SK-N-SH (cell line): ENCODE measurements at regions not wholly inside any gene's neighbourhood (a gene's known extent, or its start where the extent isn't known, plus 50 kb on each side); places are given as distances from the start of the nearest gene placed in this dataset.

Experiments used
- CTCF ChIA-PET: fragments of 300-600, 350-600 bp; formaldehyde crosslinking; extraction: SDS; loops from one replicate; lab custom pipeline; 2021; lab: Yijun Ruan, JAX
- POLR2A ChIA-PET: fragments of 350-600 bp; sonication (Branson Sonifier 250); formaldehyde crosslinking; extraction: SDS; loops from one replicate; lab custom pipeline; 2020; ENCODE audit warnings: antibody characterized with exemption, inconsistent platforms; lab: Yijun Ruan, JAX
- DNase-seq: peaks from one replicate; pipeline ENCODE4 v3.0.0; 2012
- H2AFZ ChIP-seq: fragments of 200-600 bp; sonication (generic); 2 replicates; pipeline ENCODE4 v1.8.1; 2016; ENCODE audit warnings: antibody characterized with exemption, mild to moderate bottlenecking, low read depth
- H3F3A ChIP-seq: fragments of 200-600 bp; sonication (generic); replicated peaks from 2 replicates; pipeline ENCODE3; 2016; ENCODE audit warnings: antibody characterized with exemption, mild to moderate bottlenecking; ENCODE audit not compliant: insufficient read depth
- H3K27ac ChIP-seq, 2 experiments: fragments of 200-500 bp in 1 of 2; fragments of 200-600 bp in 1 of 2; sonication (Bioruptor generic) in 1 of 2; sonication (generic), shearing (Covaris generic) in 1 of 2; 2 replicates each; pipeline versions ENCODE4 v1.5.1 to v1.6.1; 2014 to 2016; ENCODE audit warnings: low read depth in 2 of 2, inconsistent platforms in 1 of 2, low read length in 1 of 2, mild to moderate bottlenecking in 1 of 2, mixed read lengths in 1 of 2
- H3K27me3 ChIP-seq: fragments of 200-600 bp; sonication (generic), shearing (Covaris generic); 2 replicates; pipeline ENCODE4 v1.6.1; 2016; ENCODE audit warnings: mixed run types; ENCODE audit not compliant: insufficient read depth
- H3K36me3 ChIP-seq, 2 experiments: fragments of 200-500 bp in 1 of 2; fragments of 200-600 bp in 1 of 2; sonication (Bioruptor generic) in 1 of 2; sonication (generic) in 1 of 2; replicated peaks in 1 of 2; 2 replicates each; pipeline versions ENCODE3 to v1.5.1; 2014 to 2016; ENCODE audit warnings: low read length in 1 of 2, mild to moderate bottlenecking in 1 of 2; ENCODE audit not compliant: insufficient read depth in 2 of 2, control insufficient read depth in 1 of 2
- H3K4me1 ChIP-seq, 2 experiments: fragments of 200-500 bp in 1 of 2; fragments of 200-600 bp in 1 of 2; sonication (Bioruptor generic) in 1 of 2; sonication (generic), shearing (Covaris generic) in 1 of 2; 2 replicates each; pipeline versions ENCODE4 v1.5.1 to v1.6.1; 2014 to 2016; ENCODE audit warnings: low read depth in 1 of 2, low read length in 1 of 2, mixed run types in 1 of 2; ENCODE audit not compliant: insufficient read depth in 2 of 2, control insufficient read depth in 1 of 2
- H3K4me2 ChIP-seq: fragments of 200-600 bp; sonication (generic), shearing (Covaris generic); 2 replicates; pipeline ENCODE4 v1.6.1; 2017; ENCODE audit warnings: mixed run types
- H3K4me3 ChIP-seq, 2 experiments: fragments of 200-500 bp in 1 of 2; fragments of 200-600 bp in 1 of 2; sonication (Bioruptor generic) in 1 of 2; sonication (generic), shearing (Covaris generic) in 1 of 2; 2 replicates each; pipeline versions ENCODE4 v1.5.1 to v1.8.1; 2014 to 2016; ENCODE audit warnings: low read depth in 2 of 2, inconsistent platforms in 1 of 2, low read length in 1 of 2, mild to moderate bottlenecking in 1 of 2, mixed read lengths in 1 of 2, moderate library complexity in 1 of 2
- H3K79me2 ChIP-seq: fragments of 200-600 bp; sonication (generic); 2 replicates; pipeline ENCODE4 v1.8.1; 2017; ENCODE audit warnings: mild to moderate bottlenecking; ENCODE audit not compliant: insufficient read depth
- H3K9ac ChIP-seq: fragments of 200-600 bp; sonication (generic); 2 replicates; pipeline ENCODE4 v1.6.1; 2017; ENCODE audit warnings: mixed run types
- H3K9me2 ChIP-seq: fragments of 200-600 bp; sonication (generic); 2 replicates; pipeline ENCODE4 v1.6.1; 2017; ENCODE audit warnings: mixed run types
- H3K9me3 ChIP-seq: fragments of 200-600 bp; sonication (generic); 2 replicates; pipeline ENCODE4 v1.6.1; 2017; ENCODE audit warnings: mixed run types, mild to moderate bottlenecking, moderate library complexity
- H4K20me1 ChIP-seq: fragments of 200-600 bp; sonication (generic); 2 replicates; pipeline ENCODE4 v1.6.1; 2017; ENCODE audit warnings: mild to moderate bottlenecking, mixed run types; ENCODE audit not compliant: insufficient read depth
- ELF1 ChIP-seq: IDR thresholded peaks from 2 replicates; pipeline ENCODE4 v1.4.0; 2012
- EP300 ChIP-seq, 2 experiments: IDR thresholded peaks; 2 replicates each; pipeline versions ENCODE4 v1.4.0 to v1.6.1; 2012; ENCODE audit warnings: borderline replicate concordance in 1 of 2, low read depth in 1 of 2, low read length in 1 of 2
- FOSL2 ChIP-seq: IDR thresholded peaks from 2 replicates; pipeline ENCODE4 v1.4.0; 2012; ENCODE audit warnings: low read depth, mild to moderate bottlenecking, moderate library complexity, borderline replicate concordance
- FOXM1 ChIP-seq: IDR thresholded peaks from 2 replicates; pipeline ENCODE4 v1.4.0; 2012; ENCODE audit warnings: low read depth, mild to moderate bottlenecking
- GATA2 ChIP-seq: sonication (generic); formaldehyde crosslinking; IDR thresholded peaks from 2 replicates; pipeline ENCODE4 v1.5.0; 2020; ENCODE audit warnings: mild to moderate bottlenecking, missing genetic modification reagents
- JUND ChIP-seq: IDR thresholded peaks from 2 replicates; pipeline ENCODE4 v1.4.0; 2012
- MXI1 ChIP-seq: IDR thresholded peaks from 2 replicates; pipeline ENCODE4 v1.6.1; 2012; ENCODE audit warnings: mild to moderate bottlenecking, low read depth, low read length, improper control_type of control experiment
- RAD21 ChIP-seq: IDR thresholded peaks from 2 replicates; pipeline ENCODE4 v1.6.1; 2012; ENCODE audit warnings: mild to moderate bottlenecking, low read length
- RCOR1 ChIP-seq: fragments of 150-350 bp; IDR thresholded peaks from 2 replicates; pipeline ENCODE4 v1.6.1; 2017; ENCODE audit warnings: antibody characterized with exemption, low read length
- RXRA ChIP-seq: IDR thresholded peaks from 2 replicates; pipeline ENCODE4 v1.4.0; 2012; ENCODE audit warnings: low read depth, mild to moderate bottlenecking, borderline replicate concordance
- SIN3A ChIP-seq: IDR thresholded peaks from 2 replicates; pipeline ENCODE4 v1.6.1; 2012; ENCODE audit warnings: low read depth, mild to moderate bottlenecking, low read length, moderate library complexity, borderline replicate concordance
- SMC3 ChIP-seq: IDR thresholded peaks from 2 replicates; pipeline ENCODE4 v1.6.1; 2012; ENCODE audit warnings: low read depth, low read length, improper control_type of control experiment
- TAF1 ChIP-seq: IDR thresholded peaks from 2 replicates; pipeline ENCODE4 v1.6.1; 2012; ENCODE audit warnings: low read depth, mild to moderate bottlenecking, low read length, moderate library complexity, borderline replicate concordance
- YY1 ChIP-seq: IDR thresholded peaks from 2 replicates; pipeline ENCODE4 v1.4.0; 2012; ENCODE audit warnings: low read depth, mild to moderate bottlenecking
- WGBS: methylation state at CpG from one replicate; pipeline ENCODE4 v1.1.6; 2017; ENCODE audit warnings: low lambda C conversion rate; 5-methylcytosine and 5-hydroxymethylcytosine counted together
- TF ChIP-seq, protein P1 (sequence below): IDR thresholded peaks from 2 replicates; pipeline ENCODE4 v1.6.1; 2012; ENCODE audit warnings: mild to moderate bottlenecking, low read depth, low read length, moderate library complexity
- TF ChIP-seq, protein P2 (sequence below): fragments of 150-350 bp; IDR thresholded peaks from 2 replicates; pipeline ENCODE4 v1.6.1; 2017; ENCODE audit warnings: antibody characterized with exemption, low read length, low read depth, borderline replicate concordance
- TF ChIP-seq, protein P3 (sequence below): fragments of 200-600 bp; sonication (generic); IDR thresholded peaks from 2 replicates; pipeline ENCODE4 v1.6.1; 2017; ENCODE audit warnings: antibody characterized with exemption, mild to moderate bottlenecking, moderate library complexity

DNA sequence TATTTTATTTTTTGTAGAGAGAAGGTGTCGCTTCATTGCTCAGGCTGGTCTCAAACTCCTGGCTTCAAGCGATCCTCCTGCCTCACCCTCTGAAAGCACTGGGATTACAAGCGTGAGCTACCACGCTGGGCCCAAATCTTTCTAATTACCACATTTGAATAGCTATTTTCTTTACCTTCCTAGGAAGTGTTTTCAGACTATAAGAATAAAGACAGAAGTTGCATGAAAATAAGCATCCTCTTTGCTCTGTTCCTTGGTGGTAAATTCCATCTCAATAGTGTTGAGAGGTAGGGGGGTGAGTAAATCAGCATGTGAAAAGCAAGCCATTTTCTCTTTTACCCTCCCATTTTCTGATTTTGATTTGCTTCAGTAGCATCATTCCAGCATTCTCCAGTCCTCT lies 122.4 kb downstream of the LARP7 start:
- Histone ChIP-seq H3K9me3 (no peaks in the 10 kb centered on the region), H3F3A (no peaks in the 10 kb centered on the region), H4K20me1 (no peaks in the 10 kb centered on the region), H3K9ac (no peak overlapping the region), H3K9me2 (no peaks in the 10 kb centered on the region), H3K27me3 (no peaks in the 10 kb centered on the region), H3K79me2 (no peaks in the 10 kb centered on the region), H3K4me1 (no peaks in the 10 kb centered on the region), H3K4me2 (no peak overlapping the region), H3K4me3 (no peak overlapping the region), H3K27ac (no peak overlapping the region), H2AFZ (no peak overlapping the region), H3K36me3 (no peaks in the 10 kb centered on the region)
- no peak for DNase-seq
- ChIA-PET CTCF (interaction anchor here (0.6 to 1.1 kb wide), 2 partner anchors 122 to 179 kb away, joined by 3 read pairs; no protein-coding TSS in a partner anchor), POLR2A (no interaction called here)
- WGBS: 96% methylated on average over 4 of the region's 4 CpGs
- TF ChIP-seq, protein P1, sequence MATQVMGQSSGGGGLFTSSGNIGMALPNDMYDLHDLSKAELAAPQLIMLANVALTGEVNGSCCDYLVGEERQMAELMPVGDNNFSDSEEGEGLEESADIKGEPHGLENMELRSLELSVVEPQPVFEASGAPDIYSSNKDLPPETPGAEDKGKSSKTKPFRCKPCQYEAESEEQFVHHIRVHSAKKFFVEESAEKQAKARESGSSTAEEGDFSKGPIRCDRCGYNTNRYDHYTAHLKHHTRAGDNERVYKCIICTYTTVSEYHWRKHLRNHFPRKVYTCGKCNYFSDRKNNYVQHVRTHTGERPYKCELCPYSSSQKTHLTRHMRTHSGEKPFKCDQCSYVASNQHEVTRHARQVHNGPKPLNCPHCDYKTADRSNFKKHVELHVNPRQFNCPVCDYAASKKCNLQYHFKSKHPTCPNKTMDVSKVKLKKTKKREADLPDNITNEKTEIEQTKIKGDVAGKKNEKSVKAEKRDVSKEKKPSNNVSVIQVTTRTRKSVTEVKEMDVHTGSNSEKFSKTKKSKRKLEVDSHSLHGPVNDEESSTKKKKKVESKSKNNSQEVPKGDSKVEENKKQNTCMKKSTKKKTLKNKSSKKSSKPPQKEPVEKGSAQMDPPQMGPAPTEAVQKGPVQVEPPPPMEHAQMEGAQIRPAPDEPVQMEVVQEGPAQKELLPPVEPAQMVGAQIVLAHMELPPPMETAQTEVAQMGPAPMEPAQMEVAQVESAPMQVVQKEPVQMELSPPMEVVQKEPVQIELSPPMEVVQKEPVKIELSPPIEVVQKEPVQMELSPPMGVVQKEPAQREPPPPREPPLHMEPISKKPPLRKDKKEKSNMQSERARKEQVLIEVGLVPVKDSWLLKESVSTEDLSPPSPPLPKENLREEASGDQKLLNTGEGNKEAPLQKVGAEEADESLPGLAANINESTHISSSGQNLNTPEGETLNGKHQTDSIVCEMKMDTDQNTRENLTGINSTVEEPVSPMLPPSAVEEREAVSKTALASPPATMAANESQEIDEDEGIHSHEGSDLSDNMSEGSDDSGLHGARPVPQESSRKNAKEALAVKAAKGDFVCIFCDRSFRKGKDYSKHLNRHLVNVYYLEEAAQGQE: no peak
- TF ChIP-seq FOXM1 (no peak), GATA2 (no peak), SIN3A (no peak), RAD21 (no peak), MXI1 (no peak), TAF1 (no peak), ELF1 (no peak), FOSL2 (no peak), YY1 (no peak), RCOR1 (no peak), EP300 (IDR thresholded peaks at IDR 0.05; ENCODE audit: borderline replicate concordance in 1 of 2, low read depth in 1 of 2, low read length in 1 of 2) (no peak)
- TF ChIP-seq, protein P2, sequence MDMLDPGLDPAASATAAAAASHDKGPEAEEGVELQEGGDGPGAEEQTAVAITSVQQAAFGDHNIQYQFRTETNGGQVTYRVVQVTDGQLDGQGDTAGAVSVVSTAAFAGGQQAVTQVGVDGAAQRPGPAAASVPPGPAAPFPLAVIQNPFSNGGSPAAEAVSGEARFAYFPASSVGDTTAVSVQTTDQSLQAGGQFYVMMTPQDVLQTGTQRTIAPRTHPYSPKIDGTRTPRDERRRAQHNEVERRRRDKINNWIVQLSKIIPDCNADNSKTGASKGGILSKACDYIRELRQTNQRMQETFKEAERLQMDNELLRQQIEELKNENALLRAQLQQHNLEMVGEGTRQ: no peak

DNA sequence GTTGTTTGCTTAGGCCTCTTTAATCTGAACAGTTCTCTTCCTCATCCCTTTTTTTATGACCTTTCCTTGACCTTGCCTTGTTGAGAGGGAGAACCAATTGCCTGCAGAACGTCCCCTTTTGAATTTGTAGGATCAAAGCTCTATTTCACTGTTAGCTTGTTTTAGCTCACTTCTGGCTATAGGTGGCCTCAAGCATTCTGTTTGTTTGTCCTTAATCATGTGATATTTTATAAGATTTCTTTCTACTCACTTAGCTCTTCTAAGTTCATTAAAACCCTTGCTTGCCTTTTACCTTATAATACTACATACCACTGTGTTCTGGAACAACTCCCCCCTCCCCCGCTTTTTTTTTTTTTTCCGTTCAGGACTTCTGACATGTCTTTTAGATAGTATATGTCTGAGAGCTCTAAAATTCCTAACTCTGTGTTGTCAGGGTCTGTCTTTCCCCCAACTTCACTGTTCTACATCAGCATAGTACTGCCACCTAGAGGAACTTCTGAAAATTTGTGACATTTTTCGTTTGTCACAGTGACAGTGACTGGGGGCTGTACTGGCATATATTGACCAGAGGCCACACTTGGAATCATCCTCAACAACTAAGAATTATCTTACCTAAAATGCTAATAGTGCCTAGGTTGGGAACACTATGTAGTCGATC lies 128.5 kb downstream of the LARP7 start:
- H3K4me3 ChIP-seq: no peak overlapping the region; a peak in 1 of 4 replicates
- H2AFZ ChIP-seq: no peak overlapping the region
- H3K4me1 ChIP-seq: no peaks in the 10 kb centered on the region
- no peaks in the 10 kb centered on the region for H3K79me2 ChIP-seq
- H3K36me3 ChIP-seq: no peaks in the 10 kb centered on the region
- WGBS: 28% methylated on average over 5 of the region's 5 CpGs
- H3F3A ChIP-seq: no peaks in the 10 kb centered on the region
- TF ChIP-seq, protein P3, sequence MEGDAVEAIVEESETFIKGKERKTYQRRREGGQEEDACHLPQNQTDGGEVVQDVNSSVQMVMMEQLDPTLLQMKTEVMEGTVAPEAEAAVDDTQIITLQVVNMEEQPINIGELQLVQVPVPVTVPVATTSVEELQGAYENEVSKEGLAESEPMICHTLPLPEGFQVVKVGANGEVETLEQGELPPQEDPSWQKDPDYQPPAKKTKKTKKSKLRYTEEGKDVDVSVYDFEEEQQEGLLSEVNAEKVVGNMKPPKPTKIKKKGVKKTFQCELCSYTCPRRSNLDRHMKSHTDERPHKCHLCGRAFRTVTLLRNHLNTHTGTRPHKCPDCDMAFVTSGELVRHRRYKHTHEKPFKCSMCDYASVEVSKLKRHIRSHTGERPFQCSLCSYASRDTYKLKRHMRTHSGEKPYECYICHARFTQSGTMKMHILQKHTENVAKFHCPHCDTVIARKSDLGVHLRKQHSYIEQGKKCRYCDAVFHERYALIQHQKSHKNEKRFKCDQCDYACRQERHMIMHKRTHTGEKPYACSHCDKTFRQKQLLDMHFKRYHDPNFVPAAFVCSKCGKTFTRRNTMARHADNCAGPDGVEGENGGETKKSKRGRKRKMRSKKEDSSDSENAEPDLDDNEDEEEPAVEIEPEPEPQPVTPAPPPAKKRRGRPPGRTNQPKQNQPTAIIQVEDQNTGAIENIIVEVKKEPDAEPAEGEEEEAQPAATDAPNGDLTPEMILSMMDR: peak; percentile 65
- peak; percentile 76 for TF ChIP-seq RAD21
- TF ChIP-seq JUND: no peak
- peak; percentile 42; the same call in 1 of the 2 replicates for TF ChIP-seq SMC3
- TF ChIP-seq RXRA: no peak
- H3K9me2 ChIP-seq: no peaks in the 10 kb centered on the region
- POLR2A ChIA-PET: no interaction called here
- CTCF ChIA-PET: interaction anchor here (0.6 to 6.1 kb wide), 58 partner anchors 9 to 1317 kb away, joined by 3 to 105 read pairs (median 4); partner anchors contain the start of genes LARP7, TIFA and ZGRF1
- no peaks in the 10 kb centered on the region for H3K9me3 ChIP-seq
- no peak overlapping the region for H3K27ac ChIP-seq
- H4K20me1 ChIP-seq: no peaks in the 10 kb centered on the region
- DNase-seq: peak; percentile 71
- H3K9ac ChIP-seq: no peak overlapping the region
- H3K27me3 ChIP-seq: no peaks in the 10 kb centered on the region
- no peak overlapping the region for H3K4me2 ChIP-seq
